WI38 (cell line): ENCODE measurements at regions not wholly inside any gene's neighbourhood (a gene's known extent, or its start where the extent isn't known, plus 50 kb on each side); places are given as distances from the start of the nearest gene placed in this dataset.

ENCODE experiments used
- H3K4me3 ChIP-seq: 2 replicates; pipeline ENCODE4 v1.5.1; 2011; ENCODE audit warnings: low read depth, mild to moderate bottlenecking, control low read depth, low read length
- TF ChIP-seq, protein P1 (sequence below): IDR thresholded peaks from 2 replicates; pipeline ENCODE4 v1.5.1; 2012; ENCODE audit warnings: low read depth, mild to moderate bottlenecking, control low read depth, low read length

- TF ChIP-seq, protein P1, sequence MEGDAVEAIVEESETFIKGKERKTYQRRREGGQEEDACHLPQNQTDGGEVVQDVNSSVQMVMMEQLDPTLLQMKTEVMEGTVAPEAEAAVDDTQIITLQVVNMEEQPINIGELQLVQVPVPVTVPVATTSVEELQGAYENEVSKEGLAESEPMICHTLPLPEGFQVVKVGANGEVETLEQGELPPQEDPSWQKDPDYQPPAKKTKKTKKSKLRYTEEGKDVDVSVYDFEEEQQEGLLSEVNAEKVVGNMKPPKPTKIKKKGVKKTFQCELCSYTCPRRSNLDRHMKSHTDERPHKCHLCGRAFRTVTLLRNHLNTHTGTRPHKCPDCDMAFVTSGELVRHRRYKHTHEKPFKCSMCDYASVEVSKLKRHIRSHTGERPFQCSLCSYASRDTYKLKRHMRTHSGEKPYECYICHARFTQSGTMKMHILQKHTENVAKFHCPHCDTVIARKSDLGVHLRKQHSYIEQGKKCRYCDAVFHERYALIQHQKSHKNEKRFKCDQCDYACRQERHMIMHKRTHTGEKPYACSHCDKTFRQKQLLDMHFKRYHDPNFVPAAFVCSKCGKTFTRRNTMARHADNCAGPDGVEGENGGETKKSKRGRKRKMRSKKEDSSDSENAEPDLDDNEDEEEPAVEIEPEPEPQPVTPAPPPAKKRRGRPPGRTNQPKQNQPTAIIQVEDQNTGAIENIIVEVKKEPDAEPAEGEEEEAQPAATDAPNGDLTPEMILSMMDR = no peak
These were observed 405.9 kb downstream of the SHISA9 start for GRCh38 chr16:13307255-13307654.

GRCh38 chr16:13307851-13308250 lies 406.5 kb downstream of the SHISA9 start:
- H3K4me3 ChIP-seq = no peak overlapping the region
- TF ChIP-seq, protein P1 = no peak

More at GRCh38 chr16:13307255-13307654, 405.9 kb downstream of the SHISA9 start:
- no peak overlapping the region for H3K4me3 ChIP-seq

DNA sequence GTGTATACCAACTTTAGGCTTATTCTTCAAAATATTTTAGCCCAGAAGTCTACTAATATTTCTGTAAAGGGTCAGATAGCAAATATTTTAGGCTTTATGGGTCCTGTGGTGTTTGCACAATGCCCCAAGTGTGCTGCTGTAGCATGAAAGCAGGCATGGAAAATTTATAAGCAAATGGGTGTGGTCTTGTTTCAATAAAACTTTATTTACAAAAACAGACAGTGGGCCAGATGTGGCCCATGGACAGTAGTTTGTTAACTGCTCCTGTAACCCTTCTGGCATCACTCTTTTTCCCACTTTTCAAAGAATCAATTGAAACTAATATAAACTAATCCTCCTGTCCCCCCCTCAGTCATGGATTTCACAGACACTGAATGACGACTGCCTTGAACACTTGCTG lies 410.7 kb downstream of the SHISA9 start:
- TF ChIP-seq, protein P1 = no peak

DNA sequence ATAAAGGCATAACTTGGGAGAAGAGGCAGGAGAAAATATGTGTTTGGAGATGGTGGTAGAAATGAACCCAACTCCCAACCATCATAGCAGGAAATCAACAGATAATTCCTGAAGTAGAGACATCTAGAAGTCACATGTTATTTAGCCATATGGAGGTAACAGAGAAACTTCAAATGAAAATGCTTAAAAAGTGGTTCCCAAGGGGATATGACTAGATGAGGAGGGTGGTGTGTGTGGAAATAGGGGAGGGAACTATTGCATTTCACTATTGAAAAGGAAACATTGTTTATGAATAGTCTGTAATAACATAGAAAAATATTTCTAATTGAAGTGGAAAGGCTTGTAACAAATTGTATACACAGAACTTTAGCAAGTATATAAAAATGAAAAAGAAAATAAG lies 412.0 kb downstream of the SHISA9 start:
- H3K4me3 ChIP-seq = no peak overlapping the region
- TF ChIP-seq, protein P1 = no peak

More for the DNA sequence above, 410.7 kb downstream of the SHISA9 start:
- no peak overlapping the region for H3K4me3 ChIP-seq

DNA sequence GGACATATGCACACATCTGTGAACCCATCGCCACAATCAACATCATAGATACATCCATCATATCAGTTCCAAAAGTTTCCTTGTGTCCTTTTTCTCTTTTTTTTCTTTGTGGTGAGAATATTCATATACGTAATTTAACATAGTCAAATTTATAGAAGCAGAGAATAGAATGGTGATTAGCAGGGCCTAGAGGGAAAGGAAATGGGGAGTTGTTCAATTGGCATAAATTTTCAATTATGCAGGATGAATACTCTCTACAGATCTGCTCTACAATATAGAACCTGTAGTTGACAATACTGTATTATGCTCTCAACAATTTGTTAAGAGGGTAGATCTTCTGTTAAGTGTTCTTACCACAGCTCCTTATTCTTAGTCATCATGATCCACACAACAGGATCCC lies 413.2 kb downstream of the SHISA9 start:
- H3K4me3 ChIP-seq = no peak overlapping the region
- TF ChIP-seq, protein P1 = no peak

DNA sequence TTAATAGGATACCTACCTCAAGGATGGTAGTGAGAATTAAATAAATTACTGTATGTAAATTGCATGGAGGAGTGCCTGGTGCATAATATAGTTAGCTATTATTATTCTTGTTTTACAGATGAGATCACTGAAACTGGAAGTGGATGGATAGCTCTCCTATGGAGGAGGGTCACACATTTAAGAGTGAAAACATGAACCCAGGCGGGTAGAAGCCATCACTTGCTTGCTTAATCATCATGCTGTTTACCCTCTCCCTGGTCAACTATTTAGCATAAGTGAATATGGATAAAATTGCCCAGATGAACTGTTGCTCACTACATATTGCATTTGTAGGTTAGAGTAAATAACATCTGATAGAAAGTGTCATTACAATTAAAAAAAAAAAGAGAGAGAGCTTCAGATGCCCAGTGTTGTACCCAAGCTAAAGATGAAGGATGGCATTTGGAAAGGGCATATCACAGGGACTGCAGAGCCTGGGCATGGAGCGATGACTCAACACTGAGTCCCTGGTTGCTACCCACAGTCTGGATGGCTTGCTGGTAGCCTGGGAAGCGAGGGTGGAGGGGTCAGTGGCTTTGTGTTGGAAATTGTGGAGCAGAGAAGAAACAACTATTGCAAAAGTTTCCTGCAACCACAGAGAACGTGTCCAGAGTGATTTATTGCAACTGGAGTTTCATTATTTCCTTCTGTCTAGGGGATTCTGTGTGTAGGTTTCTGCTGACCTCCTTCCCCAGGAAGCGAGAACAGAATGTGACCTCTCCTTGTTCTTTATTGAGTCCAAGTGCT lies 414.4 kb downstream of the SHISA9 start:
- no peak overlapping the region for H3K4me3 ChIP-seq
- TF ChIP-seq, protein P1 = no peak

DNA sequence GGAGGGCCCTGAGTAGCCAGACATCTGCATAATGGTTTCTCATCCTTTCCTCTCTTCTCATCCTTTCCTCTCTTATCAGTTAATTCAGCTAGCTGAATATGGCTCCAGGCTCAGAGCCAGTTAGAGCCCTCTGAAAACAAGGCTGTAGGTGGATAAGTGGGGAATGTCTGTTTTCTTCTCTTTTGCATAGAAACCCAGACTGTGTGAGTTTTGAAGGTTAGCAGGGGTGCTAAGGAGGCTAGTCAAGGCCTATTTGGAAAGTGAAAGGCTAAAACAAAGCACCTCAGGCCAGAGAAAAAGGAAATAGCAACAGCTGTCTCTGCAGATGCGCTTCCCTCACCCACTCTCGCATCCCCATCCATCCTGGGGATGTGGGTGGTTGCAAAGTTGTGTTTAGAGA lies 420.9 kb downstream of the SHISA9 start:
- no peak overlapping the region for H3K4me3 ChIP-seq
- TF ChIP-seq, protein P1 = no peak
